ENCODE measurements at regions not wholly inside any gene's neighbourhood (a gene's known extent, or its start where the extent isn't known, plus 50 kb on each side); places are given as distances from the start of the nearest gene placed in this dataset.
"Not testable (repeated sequence)": the region's sequence is repeated elsewhere in the genome, so short reads cannot be mapped to it uniquely, and the experiment has no call there.

DNA sequence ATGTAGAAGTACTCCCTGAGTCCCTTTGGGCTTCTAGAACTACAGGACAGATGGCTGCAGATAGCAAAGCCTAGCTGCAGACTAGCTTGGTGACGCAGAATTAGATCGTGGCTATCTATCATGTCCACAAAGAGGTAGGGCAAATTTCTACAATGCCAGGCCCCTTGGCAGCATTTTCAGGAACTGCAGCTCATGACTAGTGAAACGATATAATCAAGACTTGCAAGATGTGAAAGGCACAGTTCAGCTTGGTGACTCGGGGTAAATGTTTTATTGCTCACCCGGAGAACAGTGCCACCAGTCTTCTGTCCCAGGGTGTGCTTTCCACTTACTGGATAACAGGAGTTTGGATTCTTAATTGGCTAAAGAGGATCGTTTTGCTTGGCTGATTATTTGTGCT is 108.7 kb upstream of the LY86 start:
- no peak for DNase-seq (ENCODE audit: low read depth in 2 of 2)

GRCh38 chr6:6482256-6482655 is 106.3 kb upstream of the LY86 start:
- no peak for DNase-seq (ENCODE audit: low read depth in 2 of 2)

GRCh38 chr6:6483168-6483567 is 105.4 kb upstream of the LY86 start:
- DNase-seq (ENCODE audit: low read depth in 2 of 2): no peak

- no peak for DNase-seq (ENCODE audit: low read depth in 2 of 2)
Measured at GRCh38 chr6:6483733-6484132, 104.8 kb upstream of the LY86 start.

DNA sequence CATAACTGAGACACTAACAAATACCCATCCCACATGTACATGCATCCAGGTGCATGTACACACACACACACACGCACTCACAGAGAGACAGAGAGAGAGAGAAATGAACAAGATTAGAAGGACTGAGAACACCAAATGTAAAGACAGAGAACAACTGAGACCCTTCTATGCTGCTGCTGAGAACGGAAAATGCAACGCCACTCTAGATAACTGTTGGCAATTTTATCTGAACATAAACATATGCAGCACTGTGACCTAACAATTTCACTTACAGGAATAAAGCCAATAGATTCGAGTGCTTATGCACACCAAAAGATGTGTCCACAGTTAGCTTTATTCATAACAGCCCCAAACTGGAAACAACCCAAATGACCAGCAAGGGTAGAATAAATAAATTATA is 103.8 kb upstream of the LY86 start:
- no peak for DNase-seq (ENCODE audit: low read depth in 2 of 2)

- no peak for DNase-seq (ENCODE audit: low read depth in 2 of 2)
Measured at GRCh38 chr6:6486595-6486994, 101.9 kb upstream of the LY86 start.

DNA sequence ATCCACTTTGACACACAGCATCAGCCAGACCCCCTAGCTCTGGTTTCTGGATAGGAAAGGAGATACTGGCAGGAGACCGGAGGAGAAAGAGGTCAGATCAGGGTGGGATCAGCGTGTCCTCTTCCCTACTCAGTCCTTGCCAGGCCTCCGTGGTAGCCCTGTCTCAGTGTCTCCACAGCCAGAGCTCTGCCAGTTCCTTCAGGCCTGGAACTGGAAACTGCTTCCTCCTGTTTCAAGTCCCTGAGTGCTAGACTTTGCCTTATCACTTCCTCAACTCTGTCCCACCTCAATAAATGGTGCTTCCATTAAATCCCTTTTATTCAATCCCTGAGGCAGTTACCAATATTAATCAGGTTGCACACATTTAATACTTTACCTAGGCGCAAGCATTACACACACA is 96.8 kb upstream of the LY86 start:
- DNase-seq (ENCODE audit: low read depth in 2 of 2): no peak

- no peak for DNase-seq (ENCODE audit: low read depth in 2 of 2)
Measured at GRCh38 chr6:6492675-6493074, 95.8 kb upstream of the LY86 start.

- not testable (repeated sequence) for DNase-seq (ENCODE audit: low read depth in 2 of 2)
Measured at GRCh38 chr6:6494139-6494538, 94.4 kb upstream of the LY86 start.

DNA sequence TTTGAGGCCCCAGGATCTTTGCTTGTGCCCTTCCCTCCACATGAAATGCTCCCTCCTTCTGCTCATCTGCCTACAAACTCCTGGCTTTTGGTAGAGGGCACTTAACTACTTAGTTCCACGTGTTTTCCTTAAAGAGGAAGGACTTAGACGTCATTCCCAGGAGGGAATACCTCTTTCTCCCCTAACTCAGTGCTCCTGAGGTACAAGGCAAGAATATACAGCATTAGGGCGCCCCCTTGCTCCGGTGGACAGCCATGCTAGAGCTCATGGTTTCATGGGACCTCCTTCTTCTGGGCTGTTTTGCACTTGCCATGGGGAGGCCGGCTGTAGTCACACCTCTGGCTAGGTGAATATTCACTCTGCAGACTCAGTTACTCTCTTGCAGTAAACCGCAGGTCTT is 93.8 kb upstream of the LY86 start:
- no peak for DNase-seq (ENCODE audit: low read depth in 2 of 2)

DNA sequence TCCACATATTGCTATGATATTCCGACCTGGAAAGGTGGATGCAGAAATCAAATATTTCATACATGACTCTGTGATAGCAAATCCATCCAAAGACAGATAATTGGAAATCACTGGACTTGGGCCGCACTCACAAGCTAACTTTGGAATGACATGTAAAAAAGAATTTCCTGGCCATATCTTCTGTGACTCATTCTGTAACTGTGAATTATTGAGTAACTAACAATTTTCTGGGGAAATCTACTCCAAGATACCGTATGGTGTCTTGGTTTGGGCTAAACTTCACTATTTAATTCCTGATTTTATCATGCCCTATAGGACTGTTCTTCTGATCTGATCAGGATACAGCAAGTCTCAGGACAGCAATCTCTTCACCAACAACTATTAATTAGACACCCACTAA is 92.7 kb upstream of the LY86 start:
- DNase-seq (ENCODE audit: low read depth in 2 of 2): no peak

GRCh38 chr6:6497541-6497940 is 91.0 kb upstream of the LY86 start:
- DNase-seq (ENCODE audit: low read depth in 2 of 2): no peak

GRCh38 chr6:6497976-6498375 is 90.5 kb upstream of the LY86 start:
- no peak for DNase-seq (ENCODE audit: low read depth in 2 of 2)

GRCh38 chr6:6503191-6503590 is 85.3 kb upstream of the LY86 start:
- DNase-seq (ENCODE audit: low read depth in 2 of 2): no peak

DNA sequence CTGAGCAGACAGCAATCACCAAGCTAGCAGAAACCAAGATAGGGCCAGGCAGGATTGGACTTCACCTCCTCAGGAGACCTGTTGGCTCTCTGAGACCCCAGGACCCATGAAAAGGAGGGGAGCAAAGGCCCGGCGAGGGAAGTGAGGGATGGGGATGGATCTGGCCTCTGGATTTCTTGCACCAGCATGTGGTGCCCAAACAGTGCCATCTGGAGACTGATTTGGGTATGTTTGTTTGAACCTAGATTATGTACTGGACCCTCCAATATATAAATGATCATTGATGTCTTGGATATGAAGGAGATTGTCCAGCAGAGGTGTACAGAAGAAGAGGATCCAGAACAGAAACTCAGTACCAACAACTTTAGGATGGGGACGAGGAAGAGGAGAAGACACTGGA is 83.4 kb upstream of the LY86 start:
- DNase-seq (ENCODE audit: low read depth in 2 of 2): no peak

GRCh38 chr6:6508643-6509042 is 79.9 kb upstream of the LY86 start:
- DNase-seq (ENCODE audit: low read depth in 2 of 2): no peak

- no peak for DNase-seq (ENCODE audit: low read depth in 2 of 2)
Measured at GRCh38 chr6:6509284-6509683, 79.2 kb upstream of the LY86 start.

DNA sequence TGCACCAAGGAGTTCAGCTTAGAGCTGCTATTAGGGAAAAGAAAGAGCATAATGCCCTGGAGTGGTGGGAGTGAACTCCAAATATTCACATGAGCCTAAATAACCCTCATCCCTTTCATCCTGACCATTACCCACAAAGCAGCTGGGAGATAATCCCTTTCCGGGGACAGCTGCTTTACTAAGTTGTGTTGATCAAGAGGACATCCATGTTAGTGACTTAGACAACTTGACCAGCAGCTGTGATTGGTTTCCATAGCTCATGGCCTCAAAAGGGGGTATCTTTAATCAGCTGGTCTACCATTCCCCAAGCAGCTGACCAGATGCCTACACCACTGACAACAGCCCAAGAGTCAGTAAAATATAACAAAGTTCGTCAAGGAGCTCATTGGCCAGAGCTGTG is 75.8 kb upstream of the LY86 start:
- DNase-seq (ENCODE audit: low read depth in 2 of 2): no peak

DNA sequence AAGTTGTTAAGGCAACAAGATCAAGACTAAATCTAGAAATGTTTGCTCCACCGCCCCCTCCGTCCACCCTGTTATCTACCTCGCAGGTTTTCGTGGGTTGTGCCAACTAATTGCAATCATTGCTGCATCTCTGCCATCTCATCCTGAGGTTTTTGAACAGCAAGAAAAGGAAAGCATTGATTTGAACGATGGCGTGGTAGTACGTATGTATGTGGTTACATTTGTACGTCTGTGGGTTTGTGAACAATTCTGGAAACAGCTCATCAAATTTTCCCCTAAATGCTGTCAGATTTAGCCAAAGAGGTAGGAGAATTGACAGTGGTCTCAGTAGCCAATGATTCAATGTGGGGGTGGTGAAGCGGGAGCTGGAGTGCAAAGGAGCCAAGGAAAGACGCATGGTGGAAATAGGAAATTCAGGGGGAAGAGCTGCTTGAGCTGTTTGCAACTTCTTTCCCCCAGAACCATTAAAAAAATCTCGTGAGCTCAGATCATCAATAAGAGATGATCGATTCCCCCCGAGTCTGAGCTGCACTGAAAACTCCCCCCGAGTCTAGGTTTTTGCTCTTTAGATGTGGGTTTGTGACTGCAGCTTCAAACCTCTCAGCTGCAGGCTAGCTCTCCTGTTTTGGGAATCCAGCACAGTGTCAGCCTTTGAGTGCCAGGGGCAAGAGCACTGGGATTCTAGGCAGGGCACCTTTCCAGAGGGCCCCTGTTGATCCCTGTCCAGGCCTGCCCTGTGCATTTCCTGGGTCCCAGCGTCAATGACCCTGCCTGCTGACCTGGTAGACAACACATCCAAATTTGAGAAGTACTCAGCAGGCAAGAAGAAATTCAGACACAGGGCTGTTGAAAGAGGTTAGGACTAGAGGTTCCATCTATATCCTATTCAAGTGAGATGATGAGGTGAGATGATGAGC is 72.6 kb upstream of the LY86 start:
- DNase-seq (ENCODE audit: low read depth in 2 of 2): no peak

GRCh38 chr6:6516666-6517458 is 71.7 kb upstream of the LY86 start:
- no peak for DNase-seq (ENCODE audit: low read depth in 2 of 2)

GRCh38 chr6:6518631-6519427 is 69.7 kb upstream of the LY86 start:
- no peak for DNase-seq (ENCODE audit: low read depth in 2 of 2)

DNA sequence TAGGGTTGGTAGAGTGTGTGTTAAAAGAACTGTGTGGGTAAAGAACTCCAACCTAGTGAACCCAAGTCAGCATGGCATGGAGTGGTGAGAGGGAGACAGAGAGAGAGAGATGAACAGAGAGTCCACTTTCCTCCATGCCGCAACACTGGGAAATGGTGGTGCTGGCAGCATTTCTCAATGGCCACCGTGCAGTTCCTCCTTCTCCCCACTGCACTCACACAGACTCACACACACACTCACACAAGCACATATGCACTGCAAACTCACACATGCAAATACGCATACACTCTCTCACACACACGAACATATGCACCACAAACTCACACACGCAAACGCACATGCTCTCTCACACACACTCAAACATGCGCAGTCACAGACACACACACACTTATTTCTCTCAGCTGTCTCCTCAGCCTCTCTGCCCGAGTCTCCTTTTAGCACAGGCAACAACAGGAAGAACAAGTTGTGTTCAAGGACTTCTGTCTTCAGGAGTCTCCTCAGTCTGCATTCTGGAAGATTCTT is 66.5 kb upstream of the LY86 start:
- no peak for DNase-seq (ENCODE audit: low read depth in 2 of 2)
